NK-92 (cell line): ENCODE measurements at regions not wholly inside any gene's neighbourhood (a gene's known extent, or its start where the extent isn't known, plus 50 kb on each side); places are given as distances from the start of the nearest gene placed in this dataset.

Experiments
- DNase-seq: peaks from one replicate; lab custom pipeline; 2025; ENCODE audit not compliant: unreplicated experiment; lab: John Stamatoyannopoulos, UW

GRCh38 chr10:128280271-128280670, 154.0 kb upstream of the MKI67 start:
- DNase-seq = no peak

- no peak for DNase-seq
Measured at GRCh38 chr10:128281343-128281742, 155.1 kb upstream of the MKI67 start.

- no peak for DNase-seq
Measured at GRCh38 chr10:128281861-128282260, 155.6 kb upstream of the MKI67 start.

GRCh38 chr10:128286141-128286761, 160.0 kb upstream of the MKI67 start:
- DNase-seq = no peak

GRCh38 chr10:128286762-128287500, 160.7 kb upstream of the MKI67 start:
- no peak for DNase-seq

GRCh38 chr10:128287921-128288320, 161.7 kb upstream of the MKI67 start:
- no peak for DNase-seq

GRCh38 chr10:128289621-128290020, 163.4 kb upstream of the MKI67 start:
- DNase-seq = no peak

GRCh38 chr10:128295003-128295402, 168.8 kb upstream of the MKI67 start:
- no peak for DNase-seq

GRCh38 chr10:128296253-128297007, 170.2 kb upstream of the MKI67 start:
- DNase-seq = no peak

GRCh38 chr10:128297709-128298378, 171.6 kb upstream of the MKI67 start:
- no peak for DNase-seq

GRCh38 chr10:128298587-128298986, 172.4 kb upstream of the MKI67 start:
- no peak for DNase-seq

- no peak for DNase-seq
Measured at GRCh38 chr10:128300290-128300824, 174.1 kb upstream of the MKI67 start.

GRCh38 chr10:128301051-128301450, 174.8 kb upstream of the MKI67 start:
- DNase-seq = no peak

GRCh38 chr10:128302808-128303207, 176.6 kb upstream of the MKI67 start:
- no peak for DNase-seq

- DNase-seq = no peak
Measured at GRCh38 chr10:128304271-128304670, 178.0 kb upstream of the MKI67 start.

GRCh38 chr10:128305601-128306345, 179.6 kb upstream of the MKI67 start:
- no peak for DNase-seq

- DNase-seq = no peak
Measured at GRCh38 chr10:128306535-128306934, 180.3 kb upstream of the MKI67 start.

- no peak for DNase-seq
Measured at GRCh38 chr10:128306966-128307365, 180.7 kb upstream of the MKI67 start.

GRCh38 chr10:128307820-128308219, 181.6 kb upstream of the MKI67 start:
- DNase-seq = no peak

- no peak for DNase-seq
Measured at GRCh38 chr10:128310971-128311658, 184.9 kb upstream of the MKI67 start.
